K562 (cell line): ENCODE measurements at regions not wholly inside any gene's neighbourhood (a gene's known extent, or its start where the extent isn't known, plus 50 kb on each side); places are given as distances from the start of the nearest gene placed in this dataset.

ENCODE experiments used
- ATAC-seq: fragments of 200-7000 bp; cut with Tn5 transposase; 3 replicates; pipeline ENCODE4 v1.9.1; 2020; ENCODE audit warnings: moderate library complexity
- BruUV-seq: library from RNA; stranded (reverse); fragments of 400-500 nt; replicated peaks from 2 replicates; lab custom pipeline; 2021; lab: Mats Ljungman, UMichigan
- CTCF ChIA-PET: fragments of 300-600 bp; formaldehyde crosslinking; extraction: SDS; loops from one replicate; lab custom pipeline; 2021; ENCODE audit warnings: low intra/inter-chr PET ratio; lab: Yijun Ruan, JAX
- POLR2A ChIA-PET: fragments of 300-600, 350-650 bp; sonication (Branson Sonifier 250); formaldehyde crosslinking; extraction: SDS; loops from one replicate; lab custom pipeline; 2021; ENCODE audit warnings: antibody characterized with exemption, inconsistent platforms; lab: Yijun Ruan, JAX
- DNase-seq, 4 experiments: peaks; one replicate each; pipeline versions ENCODE4 v3.0.0 to v3.0.0-alpha.2; 2011 to 2018; ENCODE audit warnings: low spot score in 3 of 4, mixed read lengths in 3 of 4; ENCODE audit errors: extremely low read depth in 1 of 4
- FAIRE-seq: peaks from 2 replicates; lab custom pipeline; 2011; peaks lifted over from hg19 to GRCh38; lab: Jason Lieb, UNC
- H2AFZ ChIP-seq: 2 replicates; pipeline ENCODE4 v1.6.0; 2011; ENCODE audit warnings: low read depth, low read length, control low read depth, inconsistent platforms
- H3K27ac ChIP-seq: fragments of 200-600 bp; 3 replicates; pipeline ENCODE4 v1.8.0; 2011; ENCODE audit warnings: low read depth, mild to moderate bottlenecking, control low read depth, inconsistent platforms, low read length, moderate library complexity, mixed read lengths; ENCODE audit errors: extremely low read depth
- H3K27me3 ChIP-seq, 2 experiments: fragments of 300-600 bp in 1 of 2; 2 replicates in 1 of 2; 3 replicates in 1 of 2; pipeline versions ENCODE4 v1.6.0 to v1.8.0; 2011; ENCODE audit warnings: inconsistent platforms in 2 of 2, low read length in 2 of 2, mild to moderate bottlenecking in 1 of 2, mixed read lengths in 1 of 2, moderate library complexity in 1 of 2; ENCODE audit not compliant: control insufficient read depth in 2 of 2, insufficient read depth in 2 of 2
- H3K36me3 ChIP-seq: fragments of 300-600 bp; 3 replicates; pipeline ENCODE4 v1.8.0; 2011; ENCODE audit warnings: mild to moderate bottlenecking, low read length, inconsistent platforms; ENCODE audit not compliant: control insufficient read depth, insufficient read depth
- H3K4me1 ChIP-seq, 2 experiments: fragments of 200-600 bp in 1 of 2; replicated peaks in 1 of 2; 2 replicates in 1 of 2; 3 replicates in 1 of 2; pipeline versions ENCODE4 v1.5.1 to v1.8.0; 2011; ENCODE audit warnings: inconsistent platforms in 2 of 2, low read length in 2 of 2, mild to moderate bottlenecking in 1 of 2, mixed read lengths in 1 of 2, moderate library complexity in 1 of 2; ENCODE audit not compliant: control insufficient read depth in 2 of 2, insufficient read depth in 2 of 2
- H3K4me2 ChIP-seq: 2 replicates; pipeline ENCODE4 v1.6.1; 2011; ENCODE audit warnings: low read length, control low read depth, inconsistent platforms, mixed read lengths; ENCODE audit not compliant: insufficient read depth
- H3K4me3 ChIP-seq: fragments of 200-600 bp; sonication (generic), shearing (Covaris generic); 2 replicates; pipeline ENCODE4 v1.5.1; 2016; ENCODE audit warnings: control low read depth, inconsistent platforms
- H3K79me2 ChIP-seq: fragments of 200-600 bp; 3 replicates; pipeline ENCODE4 v1.8.0; 2011; ENCODE audit warnings: low read length, inconsistent platforms; ENCODE audit not compliant: control insufficient read depth, insufficient read depth
- H3K9ac ChIP-seq, 2 experiments: 2 replicates each; pipeline versions ENCODE4 v1.6.0 to v1.6.1; 2011; ENCODE audit warnings: low read depth in 2 of 2, low read length in 2 of 2, control low read depth in 1 of 2, inconsistent platforms in 1 of 2, mild to moderate bottlenecking in 1 of 2, mixed read lengths in 1 of 2; ENCODE audit not compliant: insufficient read depth in 1 of 2
- H3K9me1 ChIP-seq: one replicate; pipeline ENCODE4 v1.6.0; 2011; ENCODE audit warnings: inconsistent platforms, mild to moderate bottlenecking, low read length, moderate library complexity; ENCODE audit not compliant: control insufficient read depth, insufficient read depth
- H3K9me3 ChIP-seq: replicated peaks from 2 replicates; pipeline ENCODE4 v1.5.1; 2011; ENCODE audit warnings: low read depth, low read length, inconsistent platforms; ENCODE audit not compliant: control insufficient read depth, insufficient read depth
- H4K20me1 ChIP-seq: replicated peaks from 2 replicates; pipeline ENCODE4 v1.6.1; 2011; ENCODE audit warnings: low read length, inconsistent platforms, mixed read lengths; ENCODE audit not compliant: control insufficient read depth, insufficient read depth
- CBFA2T2 ChIP-seq: fragments of 450-650 bp; conservative IDR thresholded peaks from 2 replicates; pipeline ENCODE4 v1.6.1; 2017; ENCODE audit warnings: mild to moderate bottlenecking
- GABPB2 ChIP-seq: fragments of 250-450 bp; sonication (Bioruptor Pico); conservative IDR thresholded peaks from 2 replicates; pipeline ENCODE4 v1.5.1; 2021; ENCODE audit warnings: mild to moderate bottlenecking
- GTF2E2 ChIP-seq: fragments of 200-800 bp; sonication (Bioruptor generic); IDR thresholded peaks from 2 replicates; pipeline ENCODE4 v1.6.1; 2016; ENCODE audit warnings: missing genetic modification characterization, missing compliant biosample characterization
- KDM1A ChIP-seq, 2 experiments: fragments of 450-650 bp; IDR thresholded peaks; 2 replicates each; pipeline ENCODE4 v1.6.1; 2016; ENCODE audit warnings: mild to moderate bottlenecking in 2 of 2
- NFRKB ChIP-seq: fragments of 450-650 bp; IDR thresholded peaks from 2 replicates; pipeline ENCODE4 v1.6.1; 2016; ENCODE audit warnings: low read depth
- SMARCE1 ChIP-seq: fragments of 450-650 bp; IDR thresholded peaks from 2 replicates; pipeline ENCODE4 v1.7.1; 2016; ENCODE audit warnings: mild to moderate bottlenecking
- ZBED1 ChIP-seq: IDR thresholded peaks from 2 replicates; pipeline ENCODE4 v1.6.1; 2014
- ZBTB1 ChIP-seq: sonication (generic); formaldehyde crosslinking; IDR thresholded peaks from 2 replicates; pipeline ENCODE4 v1.8.1; 2023; ENCODE audit warnings: missing genetic modification reagents, low read depth, mild to moderate bottlenecking, borderline replicate concordance
- whole genome bisulfite sequencing: fragments of 100-300 bp; shearing (Covaris generic); methylation state at CpG from one replicate; pipeline ENCODE4 v1.1.6; 2016; ENCODE audit warnings: low coverage, mixed read lengths; ENCODE audit not compliant: insufficient coverage; ENCODE audit errors: missing lambda C conversion rate; 5-methylcytosine and 5-hydroxymethylcytosine counted together
- in situ Hi-C: fragments of 300-500 bp; cut with MboI; formaldehyde crosslinking; loops from 4 replicates; pipeline ENCODE4 v1.15.0; 2018; ENCODE audit warnings: inconsistent platforms, mixed read lengths
- intact Hi-C: fragments of 100-400 bp; cut with micrococcal nuclease; formaldehyde crosslinking; loops from 2 replicates; pipeline ENCODE4 v1.14.2; 2022
- TF ChIP-seq, protein P1 (sequence below): sonication (generic); formaldehyde crosslinking; IDR thresholded peaks from 2 replicates; pipeline ENCODE4 v1.8.1; 2022; ENCODE audit warnings: missing genetic modification reagents
- TF ChIP-seq, protein P2 (sequence below), 2 experiments: fragments of 200-800 bp in 1 of 2; sonication (Bioruptor generic) in 1 of 2; sonication (generic) in 1 of 2; formaldehyde crosslinking in 1 of 2; IDR thresholded peaks in 1 of 2; conservative IDR thresholded peaks in 1 of 2; 2 replicates each; pipeline versions ENCODE4 v1.5.0 to v1.6.1; 2016 to 2020; ENCODE audit warnings: missing compliant biosample characterization in 1 of 2, missing genetic modification characterization in 1 of 2, missing genetic modification reagents in 1 of 2
- TF ChIP-seq, protein P3 (sequence below), 3 experiments: fragments of 200-800 bp in 1 of 3; fragments of 250-450 bp in 1 of 3; fragments of 450-650 bp in 1 of 3; sonication (Bioruptor Pico) in 1 of 3; sonication (Bioruptor generic) in 1 of 3; formaldehyde crosslinking in 1 of 3; IDR thresholded peaks; 2 replicates each; pipeline versions ENCODE4 v1.6.1 to v1.8.0; 2016 to 2022; ENCODE audit warnings: mild to moderate bottlenecking in 2 of 3, missing genetic modification characterization in 2 of 3, missing compliant biosample characterization in 1 of 3, moderate library complexity in 1 of 3

- ATAC-seq (no peak), FAIRE-seq (no peak), DNase-seq (no peak)
- no peaks in the 10 kb centered on the region for H3K79me2 ChIP-seq
- CTCF ChIA-PET = no interaction called here
- H3K9me1 ChIP-seq = no peaks in the 10 kb centered on the region
- no peaks in the 10 kb centered on the region for H4K20me1 ChIP-seq
- H3K4me1 ChIP-seq = no peaks in the 10 kb centered on the region
- in situ Hi-C loops = no loop called here
- BruUV-seq = no TSS peak
- H3K4me2 ChIP-seq = no peak overlapping the region
- intact Hi-C loops = no loop called here
- H2AFZ ChIP-seq = no peak overlapping the region
- POLR2A ChIA-PET = no interaction called here
- H3K4me3 ChIP-seq = no peak overlapping the region
- no peaks in the 10 kb centered on the region for H3K9me3 ChIP-seq
- H3K27me3 ChIP-seq = peaks cover 0 to 17% of the 10 kb centered on the region in 2 experiments; a peak in 3 of 5 replicates
- H3K27ac ChIP-seq = no peak overlapping the region
- no peak overlapping the region for H3K9ac ChIP-seq
- WGBS = 0% methylated on average over 7 of the region's 7 CpGs
- no peaks in the 10 kb centered on the region for H3K36me3 ChIP-seq
- no peak for TF ChIP-seq CBFA2T2
- TF ChIP-seq, protein P1, sequence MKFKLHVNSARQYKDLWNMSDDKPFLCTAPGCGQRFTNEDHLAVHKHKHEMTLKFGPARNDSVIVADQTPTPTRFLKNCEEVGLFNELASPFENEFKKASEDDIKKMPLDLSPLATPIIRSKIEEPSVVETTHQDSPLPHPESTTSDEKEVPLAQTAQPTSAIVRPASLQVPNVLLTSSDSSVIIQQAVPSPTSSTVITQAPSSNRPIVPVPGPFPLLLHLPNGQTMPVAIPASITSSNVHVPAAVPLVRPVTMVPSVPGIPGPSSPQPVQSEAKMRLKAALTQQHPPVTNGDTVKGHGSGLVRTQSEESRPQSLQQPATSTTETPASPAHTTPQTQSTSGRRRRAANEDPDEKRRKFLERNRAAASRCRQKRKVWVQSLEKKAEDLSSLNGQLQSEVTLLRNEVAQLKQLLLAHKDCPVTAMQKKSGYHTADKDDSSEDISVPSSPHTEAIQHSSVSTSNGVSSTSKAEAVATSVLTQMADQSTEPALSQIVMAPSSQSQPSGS = no peak
- TF ChIP-seq SMARCE1 = no peak
- no peak for TF ChIP-seq NFRKB
- TF ChIP-seq, protein P2, sequence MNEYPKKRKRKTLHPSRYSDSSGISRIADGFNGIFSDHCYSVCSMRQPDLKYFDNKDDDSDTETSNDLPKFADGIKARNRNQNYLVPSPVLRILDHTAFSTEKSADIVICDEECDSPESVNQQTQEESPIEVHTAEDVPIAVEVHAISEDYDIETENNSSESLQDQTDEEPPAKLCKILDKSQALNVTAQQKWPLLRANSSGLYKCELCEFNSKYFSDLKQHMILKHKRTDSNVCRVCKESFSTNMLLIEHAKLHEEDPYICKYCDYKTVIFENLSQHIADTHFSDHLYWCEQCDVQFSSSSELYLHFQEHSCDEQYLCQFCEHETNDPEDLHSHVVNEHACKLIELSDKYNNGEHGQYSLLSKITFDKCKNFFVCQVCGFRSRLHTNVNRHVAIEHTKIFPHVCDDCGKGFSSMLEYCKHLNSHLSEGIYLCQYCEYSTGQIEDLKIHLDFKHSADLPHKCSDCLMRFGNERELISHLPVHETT (CRISPR knock-in tag; conservative IDR thresholded peaks at IDR 0.05 in 1 of 2, IDR thresholded peaks at IDR 0.05 in 1 of 2) = no peak
- TF ChIP-seq KDM1A (IDR thresholded peaks at IDR 0.05) = no peak
- no peak for TF ChIP-seq GABPB2
- TF ChIP-seq GTF2E2 (tag) = no peak
- no peak for TF ChIP-seq ZBTB1 (CRISPR knock-in tag)
- no peak for TF ChIP-seq ZBED1
- TF ChIP-seq, protein P3, sequence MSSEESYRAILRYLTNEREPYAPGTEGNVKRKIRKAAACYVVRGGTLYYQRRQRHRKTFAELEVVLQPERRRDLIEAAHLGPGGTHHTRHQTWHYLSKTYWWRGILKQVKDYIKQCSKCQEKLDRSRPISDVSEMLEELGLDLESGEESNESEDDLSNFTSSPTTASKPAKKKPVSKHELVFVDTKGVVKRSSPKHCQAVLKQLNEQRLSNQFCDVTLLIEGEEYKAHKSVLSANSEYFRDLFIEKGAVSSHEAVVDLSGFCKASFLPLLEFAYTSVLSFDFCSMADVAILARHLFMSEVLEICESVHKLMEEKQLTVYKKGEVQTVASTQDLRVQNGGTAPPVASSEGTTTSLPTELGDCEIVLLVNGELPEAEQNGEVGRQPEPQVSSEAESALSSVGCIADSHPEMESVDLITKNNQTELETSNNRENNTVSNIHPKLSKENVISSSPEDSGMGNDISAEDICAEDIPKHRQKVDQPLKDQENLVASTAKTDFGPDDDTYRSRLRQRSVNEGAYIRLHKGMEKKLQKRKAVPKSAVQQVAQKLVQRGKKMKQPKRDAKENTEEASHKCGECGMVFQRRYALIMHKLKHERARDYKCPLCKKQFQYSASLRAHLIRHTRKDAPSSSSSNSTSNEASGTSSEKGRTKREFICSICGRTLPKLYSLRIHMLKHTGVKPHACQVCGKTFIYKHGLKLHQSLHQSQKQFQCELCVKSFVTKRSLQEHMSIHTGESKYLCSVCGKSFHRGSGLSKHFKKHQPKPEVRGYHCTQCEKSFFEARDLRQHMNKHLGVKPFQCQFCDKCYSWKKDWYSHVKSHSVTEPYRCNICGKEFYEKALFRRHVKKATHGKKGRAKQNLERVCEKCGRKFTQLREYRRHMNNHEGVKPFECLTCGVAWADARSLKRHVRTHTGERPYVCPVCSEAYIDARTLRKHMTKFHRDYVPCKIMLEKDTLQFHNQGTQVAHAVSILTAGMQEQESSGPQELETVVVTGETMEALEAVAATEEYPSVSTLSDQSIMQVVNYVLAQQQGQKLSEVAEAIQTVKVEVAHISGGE (CRISPR knock-in tag; IDR thresholded peaks at IDR 0.05) = no peak
Measured at GRCh38 chr10:117736655-117737054, 194.1 kb downstream of the EMX2 start.
